Stomach (tissue), 8 donors: ENCODE measurements at regions not wholly inside any gene's neighbourhood (a gene's known extent, or its start where the extent isn't known, plus 50 kb on each side); places are given as distances from the start of the nearest gene placed in this dataset.
A peak's percentile ranks its signal among the peaks of the same experiment; 100 is the strongest.

Source experiments
- DNase-seq, 2 donors: peaks; one replicate each; pipeline versions ENCODE4 v3.0.0 to v3.0.0-alpha.2; 2013 to 2019
- H3K27ac ChIP-seq, 5 donors: fragments of 200-600 bp in 4 of 5; sonication (generic) in 4 of 5; one replicate each; pipeline ENCODE4 v1.5.1; 2013 to 2019; ENCODE audit warnings: mild to moderate bottlenecking in 1 of 5, moderate library complexity in 1 of 5
- H3K27me3 ChIP-seq, 3 donors: fragments of 200-600 bp; sonication (generic); one replicate each; pipeline ENCODE4 v1.5.1; 2017 to 2019; ENCODE audit warnings: mixed run types in 1 of 3
- H3K36me3 ChIP-seq, 4 donors: fragments of 200-600 bp; sonication (generic); 1 replicate in 3 of 4; 2 replicates in 1 of 4; pipeline ENCODE4 v1.5.1; 2016 to 2019
- H3K4me1 ChIP-seq, 4 donors: fragments of 200-600 bp; sonication (generic); one replicate each; pipeline ENCODE4 v1.5.1; 2016 to 2019
- H3K4me3 ChIP-seq, 4 donors: fragments of 200-600 bp; sonication (generic) in 3 of 4; one replicate each; pipeline ENCODE4 v1.5.1; 2016 to 2019; ENCODE audit warnings: mild to moderate bottlenecking in 1 of 4
- H3K9me3 ChIP-seq, 4 donors: fragments of 200-600 bp; sonication (generic); one replicate each; pipeline ENCODE4 v1.5.1; 2016 to 2019
- CTCF ChIP-seq, 7 experiments: fragments of 450-650 bp in 4 of 7; fragments of 200-600 bp in 3 of 7; sonication (generic) in 3 of 7; IDR thresholded peaks; one replicate each; pipeline ENCODE4 v1.5.1; 2016 to 2019; ENCODE audit warnings: antibody characterized with exemption in 7 of 7, control low read depth in 2 of 7, mild to moderate bottlenecking in 1 of 7
- EP300 ChIP-seq: sonication (generic); formaldehyde crosslinking; IDR thresholded peaks from one replicate; pipeline ENCODE4 v1.6.1; 2017; ENCODE audit warnings: antibody characterized with exemption
- POLR2A ChIP-seq, 4 donors: fragments of 450-650 bp; IDR thresholded peaks; one replicate each; pipeline ENCODE4 v1.6.1; 2016; ENCODE audit warnings: antibody characterized with exemption in 4 of 4, control low read depth in 2 of 4, mild to moderate bottlenecking in 1 of 4, moderate library complexity in 1 of 4
- POLR2AphosphoS5 ChIP-seq, 3 donors: sonication (generic); formaldehyde crosslinking; IDR thresholded peaks; one replicate each; pipeline ENCODE4 v1.6.1; 2016; ENCODE audit warnings: antibody characterized with exemption in 3 of 3
- WGBS, 5 donors: extraction: QIAGEN DNeasy Blood & Tissue Kit in 3 of 5; methylation state at CpG; one replicate each; pipeline versions ENCODE4 v1.1.5 to v1.1.7; 2013 to 2018; 5-methylcytosine and 5-hydroxymethylcytosine counted together
- intact Hi-C: fragments of 100-400 bp; cut with DNase I; formaldehyde crosslinking; loops from one replicate; pipeline ENCODE4 v1.15.1; 2023; ENCODE audit warnings: low total_unique reads
- donor health status: healthy with polysubstance abuse.
- donor health status: Bipolar disorder and iron deficiency.
- donor health status: healthy.

- Histone ChIP-seq H3K27ac (no peak overlapping the region), H3K36me3 (no peaks in the 10 kb centered on the region), H3K9me3 (no peaks in the 10 kb centered on the region), H3K4me3 (no peak overlapping the region), H3K27me3 (no peaks in the 10 kb centered on the region), H3K4me1 (peaks cover 0 to 13% (median 3%) of the 10 kb centered on the region in 4 donors)
- DNase-seq = no peak
- intact Hi-C loops = loop anchor here (10.0 kb wide), 1 partner anchor 607 kb away; the partner anchor contains the start of gene ENC1
- no peak for TF ChIP-seq CTCF (IDR thresholded peaks at IDR 0.05)
- TF ChIP-seq POLR2AphosphoS5 (IDR thresholded peaks at IDR 0.05) = no peak
- TF ChIP-seq POLR2A (IDR thresholded peaks at IDR 0.05) = no peak
- TF ChIP-seq EP300 = no peak
- WGBS, 5 donors = 76 to 94% (median 81%) methylated on average over 2 of the region's 2 CpGs
These were observed 411.3 kb downstream of the ARHGEF28 start for GRCh38 chr5:74037321-74037720.

GRCh38 chr5:74035521-74035937 is 409.5 kb downstream of the ARHGEF28 start:
- intact Hi-C loops = loop anchor here (10.0 kb wide), 1 partner anchor 609 kb away; the partner anchor contains the start of gene ENC1

DNA sequence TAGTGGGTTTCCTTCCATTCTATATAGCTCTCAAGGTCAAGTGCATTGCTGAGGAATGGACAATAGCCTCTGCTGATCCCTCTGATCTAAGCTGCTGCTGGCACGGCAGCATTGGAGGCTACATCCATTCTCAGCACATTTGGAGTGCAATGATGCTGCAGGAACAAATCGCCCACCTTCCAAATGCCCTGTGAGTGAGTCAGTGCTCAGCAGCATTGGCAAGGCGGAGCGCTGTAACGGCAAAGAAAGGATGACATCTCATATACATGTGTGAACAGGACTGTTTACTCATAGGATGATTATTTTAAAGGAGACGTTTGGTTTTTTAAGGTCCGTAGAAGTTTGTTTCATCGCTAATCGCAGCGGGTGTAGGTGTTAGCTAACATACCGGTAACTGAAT is 408.7 kb downstream of the ARHGEF28 start:
- peaks cover 0 to 13% (median 3%) of the 10 kb centered on the region in 4 donors for H3K4me1 ChIP-seq
- H3K9me3 ChIP-seq = no peaks in the 10 kb centered on the region
- intact Hi-C loops = loop anchor here (10.0 kb wide), 1 partner anchor 610 kb away; the partner anchor contains the start of gene ENC1
- 73 to 87% (median 84%) methylated on average over 11 of the region's 11 CpGs for WGBS, 5 donors
- no peaks in the 10 kb centered on the region for H3K36me3 ChIP-seq
- H3K27ac ChIP-seq = no peak overlapping the region
- H3K4me3 ChIP-seq = no peak overlapping the region
- H3K27me3 ChIP-seq = no peaks in the 10 kb centered on the region
- TF ChIP-seq CTCF (IDR thresholded peaks at IDR 0.05) (no peak), POLR2AphosphoS5 (IDR thresholded peaks at IDR 0.05) (no peak), EP300 (no peak), POLR2A (IDR thresholded peaks at IDR 0.05) (no peak)
- peak in 1 of 2 donors; percentile 32 for DNase-seq

More at GRCh38 chr5:74035521-74035937, 409.5 kb downstream of the ARHGEF28 start:
- H3K4me3 ChIP-seq = no peak overlapping the region
- no peak for TF ChIP-seq EP300
- TF ChIP-seq POLR2AphosphoS5 (IDR thresholded peaks at IDR 0.05) = peak in 1 of 3 donors; percentile 42
- TF ChIP-seq CTCF (IDR thresholded peaks at IDR 0.05) = peak in 2 of 7 experiments; percentile 19 to 28
- H3K27ac ChIP-seq = no peak overlapping the region
- 29 to 42% (median 34%) methylated on average over 6 of the region's 6 CpGs for WGBS, 5 donors
- H3K9me3 ChIP-seq = no peaks in the 10 kb centered on the region
- peak in 1 of 2 donors; percentile 81 for DNase-seq
- peaks cover 0 to 13% (median 3%) of the 10 kb centered on the region in 4 donors for H3K4me1 ChIP-seq
- no peaks in the 10 kb centered on the region for H3K27me3 ChIP-seq
- no peaks in the 10 kb centered on the region for H3K36me3 ChIP-seq

DNA sequence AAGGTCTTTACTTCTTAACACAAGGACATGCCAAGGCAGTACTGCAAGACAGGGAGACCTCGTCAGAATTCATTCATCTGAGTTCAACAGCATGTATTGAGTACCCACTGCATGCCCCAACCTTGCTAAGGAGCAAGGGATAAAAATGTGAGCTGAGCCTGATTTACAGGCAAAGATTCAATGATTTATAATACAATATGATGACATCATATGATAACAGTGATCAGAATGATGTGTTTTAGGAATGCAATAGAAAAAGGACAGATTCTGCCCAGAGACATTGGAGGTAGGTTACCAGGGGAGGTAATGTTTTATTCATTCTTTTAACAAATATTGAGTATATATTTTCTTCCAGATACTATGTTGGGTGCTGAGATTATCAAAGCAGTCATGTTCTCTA is 406.6 kb downstream of the ARHGEF28 start:
- Histone ChIP-seq H3K27ac (no peak overlapping the region), H3K4me1 (peaks cover 0 to 13% (median 3%) of the 10 kb centered on the region in 4 donors), H3K9me3 (no peaks in the 10 kb centered on the region), H3K36me3 (no peaks in the 10 kb centered on the region), H3K27me3 (no peaks in the 10 kb centered on the region), H3K4me3 (no peak overlapping the region)
- TF ChIP-seq POLR2A (IDR thresholded peaks at IDR 0.05) (no peak), CTCF (IDR thresholded peaks at IDR 0.05) (no peak), EP300 (no peak), POLR2AphosphoS5 (IDR thresholded peaks at IDR 0.05) (no peak)
- intact Hi-C loops = loop anchor here (10.0 kb wide), 1 partner anchor 612 kb away; the partner anchor contains the start of gene ENC1
- DNase-seq = no peak
- WGBS, 5 donors = 85 to 97% (median 91%) methylated on average over 1 of the region's 1 CpG
